ENCODE measurements at regions not wholly inside any gene's neighbourhood (a gene's known extent, or its start where the extent isn't known, plus 50 kb on each side); places are given as distances from the start of the nearest gene placed in this dataset.

GRCh38 chr1:193699261-193699660 lies 512.8 kb upstream of the B3GALT2 start:
- TF ChIP-seq CTCF (IDR thresholded peaks at IDR 0.05): no peak
- TF ChIP-seq EZH2 (IDR thresholded peaks at IDR 0.05): no peak

Data from neural progenitor cell (in vitro differentiated cells).